Glomerular visceral epithelial cell (primary cell): ENCODE measurements at regions not wholly inside any gene's neighbourhood (a gene's known extent, or its start where the extent isn't known, plus 50 kb on each side); places are given as distances from the start of the nearest gene placed in this dataset.

ENCODE experiments used
- DNase-seq: peaks from one replicate; pipeline ENCODE4 v3.0.0-alpha.2; 2016; ENCODE audit errors: extremely low spot score

DNA sequence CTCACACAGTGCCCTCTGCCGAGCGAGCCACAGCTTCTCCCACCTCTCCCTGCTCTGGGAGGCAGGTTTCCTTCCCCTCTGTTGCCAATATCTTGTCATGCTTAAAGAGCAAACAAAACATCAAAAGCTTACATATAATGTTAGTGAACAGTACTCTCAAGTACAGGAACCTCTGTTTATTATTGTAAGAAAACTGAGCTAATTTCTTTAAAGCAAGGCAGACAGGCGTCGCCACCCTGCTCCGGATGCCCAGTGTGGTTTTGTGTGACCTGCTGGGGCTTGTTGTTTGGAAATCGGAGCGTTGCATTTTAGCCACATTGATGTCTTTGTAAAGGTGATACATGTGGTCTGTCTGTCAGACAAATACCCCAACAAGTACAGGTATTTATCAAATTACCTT lies 401.4 kb upstream of the IRX1 start:
- DNase-seq, result no peak

DNA sequence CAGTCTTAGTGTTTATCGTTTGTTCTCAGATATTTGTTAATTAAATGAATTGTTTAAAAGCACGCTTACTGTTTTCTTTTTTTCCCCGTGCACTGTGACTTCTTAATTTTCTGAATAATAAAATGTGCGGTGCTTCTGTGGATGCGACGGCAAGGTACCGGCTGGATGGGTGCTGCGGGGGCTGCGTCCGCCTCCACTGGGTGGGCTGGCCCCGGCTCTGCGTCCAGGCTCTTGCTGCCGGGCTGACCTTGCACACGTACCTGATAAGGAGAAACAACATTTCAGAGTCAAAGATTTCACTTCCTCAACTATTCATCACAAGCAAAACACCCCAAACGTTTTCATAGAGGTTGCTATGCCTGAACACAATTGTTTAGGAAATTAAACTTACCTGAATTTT lies 404.0 kb upstream of the IRX1 start:
- DNase-seq, result no peak

DNA sequence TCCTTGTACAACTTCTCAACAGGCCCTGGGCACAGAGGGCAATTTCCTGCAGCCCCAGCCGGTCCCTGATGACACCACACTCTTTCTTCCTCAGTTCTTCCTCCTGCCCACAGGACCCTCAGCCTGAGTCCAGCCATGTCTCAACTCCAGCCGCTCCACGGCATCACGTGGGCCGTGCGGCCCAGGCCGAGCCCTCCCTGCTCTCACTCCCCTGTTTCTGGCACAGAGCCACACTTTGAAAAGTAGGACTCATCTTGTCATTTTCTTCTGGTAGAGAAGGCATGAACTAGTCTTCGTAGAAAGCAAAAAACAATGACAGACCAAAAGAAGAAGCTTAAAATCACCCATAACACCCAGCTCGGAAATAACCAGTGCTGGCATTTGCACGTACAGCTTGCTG lies 404.7 kb upstream of the IRX1 start:
- DNase-seq, result no peak

DNA sequence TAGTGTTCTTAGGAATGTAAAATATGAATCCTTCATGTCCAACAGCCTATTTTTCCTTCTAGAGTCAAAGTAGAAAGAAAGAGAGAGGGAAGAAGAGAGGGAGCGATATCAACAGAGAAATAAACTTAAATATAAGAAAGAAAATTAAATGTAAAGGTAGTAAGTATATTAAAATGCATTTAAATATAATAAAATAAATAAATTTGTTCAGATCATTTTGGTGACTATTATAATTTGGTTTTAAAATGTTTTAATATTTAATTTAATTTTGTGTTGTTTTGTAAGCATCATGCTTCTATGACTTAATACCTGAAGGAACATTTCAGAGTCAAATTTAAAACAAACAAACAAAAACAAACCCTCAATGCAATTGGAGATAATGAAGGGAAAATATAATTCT lies 405.2 kb upstream of the IRX1 start:
- DNase-seq, result no peak

DNA sequence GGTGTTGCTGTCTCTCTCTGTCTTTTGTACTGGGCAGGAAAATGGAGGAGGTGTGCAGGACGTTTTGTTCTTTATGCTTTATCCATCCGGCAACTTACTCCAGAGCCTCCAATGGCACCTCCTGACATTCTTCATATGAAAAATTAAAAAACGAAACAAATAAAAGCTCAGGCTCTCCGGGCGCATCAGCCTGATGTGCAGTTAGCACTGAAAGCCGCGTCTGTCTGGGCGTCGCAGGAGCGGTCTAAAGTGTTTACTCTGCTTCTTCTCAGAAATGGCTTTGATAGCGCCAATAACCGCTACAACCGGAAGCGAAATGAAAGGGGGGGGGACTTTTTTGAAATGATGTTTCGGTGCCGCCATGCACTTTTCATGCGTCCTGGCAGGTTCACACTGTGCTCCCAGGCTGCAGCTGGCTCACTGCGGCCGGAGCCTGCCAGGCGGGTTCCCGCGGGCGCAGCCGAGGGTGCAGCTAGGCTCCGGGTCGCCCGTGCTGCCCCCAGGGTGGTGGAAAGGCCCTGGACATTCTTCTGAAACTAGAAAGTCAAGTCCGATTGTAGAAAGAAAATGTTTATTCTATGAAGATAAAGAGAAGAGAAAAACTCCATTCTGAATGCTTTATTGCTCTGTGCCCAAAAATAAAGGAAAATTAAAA lies 407.7 kb upstream of the IRX1 start:
- DNase-seq, result no peak

DNA sequence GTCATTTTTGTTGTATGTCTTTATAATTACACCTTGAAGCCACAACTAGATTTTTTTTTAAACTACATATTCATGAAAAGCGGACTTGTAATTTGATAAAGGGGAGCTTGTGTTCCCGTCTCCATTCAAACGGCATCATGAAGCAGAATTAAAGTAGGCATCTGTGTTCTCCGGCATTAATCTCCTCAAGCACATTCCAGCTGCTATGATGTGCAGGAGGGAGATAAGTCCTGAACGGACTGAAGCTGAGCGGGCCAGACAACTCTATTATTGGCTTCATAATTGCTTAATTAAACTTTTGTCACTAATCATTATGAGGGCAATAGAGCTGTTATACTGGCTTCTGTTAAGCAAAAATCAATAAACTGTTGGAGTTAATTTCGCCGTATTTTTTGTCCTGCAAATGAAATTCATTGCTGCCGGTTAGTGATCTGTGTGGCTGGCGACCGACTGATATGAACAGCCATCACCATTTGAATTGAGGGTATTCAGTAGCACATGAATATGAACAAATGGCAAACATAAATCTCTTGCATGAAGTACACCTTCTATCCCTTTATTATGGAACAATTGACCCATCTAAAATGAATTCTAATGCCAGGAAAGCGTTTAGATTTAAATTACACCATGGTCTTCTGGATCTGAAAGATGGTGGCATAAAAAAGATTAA lies 408.8 kb upstream of the IRX1 start:
- DNase-seq, result no peak

DNA sequence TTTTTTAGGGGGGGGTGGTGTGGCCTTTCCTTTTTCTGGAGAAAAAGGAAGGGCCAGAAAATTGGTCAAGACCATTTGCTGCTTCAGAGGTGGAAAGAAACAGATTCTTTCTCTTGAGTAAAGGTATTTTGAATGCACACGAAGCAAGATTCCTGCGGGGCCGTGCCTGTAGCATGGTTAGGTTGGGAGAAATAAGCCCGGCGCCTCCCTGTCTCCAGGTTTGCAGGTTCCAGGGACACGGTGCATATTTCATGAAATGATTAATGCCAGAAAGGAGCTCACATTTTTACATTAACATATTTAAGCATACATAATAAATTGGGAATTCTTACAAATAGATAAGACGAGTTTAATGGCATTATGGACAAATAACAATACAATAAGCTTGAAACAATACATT lies 409.5 kb upstream of the IRX1 start:
- DNase-seq, result no peak

DNA sequence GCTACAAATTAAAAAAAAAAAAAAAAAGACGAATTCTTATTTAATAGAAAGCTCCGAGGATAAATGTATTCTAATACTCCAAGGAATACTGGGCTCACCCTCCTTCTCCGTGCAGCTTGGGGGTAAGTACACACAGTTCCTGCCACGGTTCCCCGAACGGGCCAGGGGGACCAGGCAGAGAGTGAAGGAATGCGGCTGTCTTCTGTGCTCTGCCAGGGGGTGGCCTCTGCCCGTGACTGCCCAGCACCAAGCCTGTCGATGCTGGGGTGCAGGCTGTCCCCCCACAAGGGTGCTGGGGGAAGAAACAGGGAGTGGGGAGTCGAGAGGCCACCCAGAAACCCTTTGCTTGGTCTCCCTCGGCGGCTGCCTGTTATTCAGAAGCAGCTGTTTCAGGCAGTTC lies 410.1 kb upstream of the IRX1 start:
- no peak for DNase-seq

DNA sequence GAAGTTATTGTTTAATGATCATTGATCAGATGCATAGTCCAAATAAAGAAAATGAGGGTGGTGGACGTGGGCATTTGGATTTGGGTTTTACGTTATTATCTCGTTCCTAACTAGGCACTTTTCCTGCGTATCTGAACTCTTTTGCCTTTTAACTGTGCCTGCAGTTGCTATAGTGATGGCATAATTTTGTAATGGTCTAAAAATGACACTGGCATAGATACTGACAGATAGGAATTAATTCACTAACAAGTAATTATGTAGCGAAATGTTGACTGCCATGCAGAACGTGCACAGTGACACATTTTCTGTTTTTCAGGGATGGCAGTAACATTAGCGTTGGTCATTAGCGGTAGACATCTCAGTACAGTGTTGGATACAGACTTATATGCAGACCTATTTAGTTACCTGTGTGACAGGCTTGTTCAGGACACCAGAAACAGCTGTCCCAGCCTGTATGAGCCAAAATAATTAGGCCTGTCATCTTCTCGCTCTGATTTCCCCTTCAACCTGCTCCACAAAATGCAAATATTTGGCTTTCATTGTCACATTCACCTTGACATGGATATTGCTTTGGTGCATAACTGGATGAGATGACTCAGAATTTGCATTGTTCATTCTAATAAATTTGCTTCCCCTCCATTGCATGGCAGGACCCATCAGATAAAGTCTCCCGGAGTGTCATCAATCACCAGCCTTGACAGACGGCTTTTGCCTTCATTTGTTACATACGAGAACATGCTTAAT lies 413.3 kb upstream of the IRX1 start:
- DNase-seq, result no peak

DNA sequence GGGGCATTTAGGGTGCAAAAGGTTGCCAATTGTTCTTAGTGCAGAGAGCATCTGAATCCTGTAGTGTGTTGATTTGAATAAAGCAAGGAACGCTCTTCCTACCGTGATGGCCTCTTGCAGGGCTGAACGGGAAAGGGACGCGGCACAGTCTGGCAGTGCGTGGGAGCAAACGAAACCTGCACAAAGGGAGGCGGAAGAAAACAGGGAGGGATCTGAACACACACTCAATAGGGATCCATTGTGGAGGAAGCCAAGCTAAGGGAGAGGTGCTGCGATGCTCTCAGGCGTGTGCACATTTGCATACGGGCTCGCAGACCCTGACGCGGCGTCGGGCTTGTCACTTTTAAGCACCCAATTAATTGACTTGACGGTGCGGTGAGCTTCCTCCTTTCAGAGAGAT lies 414.0 kb upstream of the IRX1 start:
- DNase-seq, result no peak

DNA sequence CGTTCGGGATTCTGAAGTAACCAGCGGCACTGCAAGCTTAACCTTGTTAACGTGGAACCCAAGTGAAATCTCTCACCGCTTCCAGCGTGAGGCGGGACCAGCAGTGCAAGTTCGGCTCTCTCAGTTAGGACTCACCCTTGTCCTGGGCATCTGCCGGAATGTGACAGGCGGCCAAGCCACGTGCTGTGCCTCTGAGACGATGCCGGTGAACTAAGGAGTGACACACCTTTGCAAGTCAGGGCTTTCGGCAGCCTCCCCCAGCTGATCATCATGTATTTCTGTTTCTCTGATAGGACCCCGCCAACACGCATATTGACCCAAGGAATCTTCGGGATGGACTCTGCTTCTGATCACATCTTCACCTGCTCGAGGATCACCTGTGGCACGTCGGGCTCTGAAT lies 415.0 kb upstream of the IRX1 start:
- no peak for DNase-seq

DNA sequence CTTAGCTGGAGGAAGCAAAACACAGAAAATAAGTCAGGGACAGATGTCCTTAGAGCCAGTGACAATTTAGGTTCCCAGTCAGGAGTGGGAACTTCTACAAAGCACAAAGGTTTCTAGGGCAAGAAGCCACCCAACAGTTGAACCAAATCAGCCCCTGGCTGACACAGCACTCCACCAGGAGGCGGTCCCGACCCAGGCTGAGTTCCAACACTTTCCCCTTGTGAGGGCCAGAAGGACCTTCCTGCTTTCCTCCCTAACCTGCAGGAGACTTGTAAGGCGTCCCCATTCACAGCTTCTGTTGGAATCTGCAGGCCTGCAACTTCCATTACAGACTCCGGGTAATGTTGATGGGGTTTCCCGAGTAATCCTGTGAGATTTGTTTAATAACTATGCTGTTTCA lies 416.4 kb upstream of the IRX1 start:
- DNase-seq, result no peak

DNA sequence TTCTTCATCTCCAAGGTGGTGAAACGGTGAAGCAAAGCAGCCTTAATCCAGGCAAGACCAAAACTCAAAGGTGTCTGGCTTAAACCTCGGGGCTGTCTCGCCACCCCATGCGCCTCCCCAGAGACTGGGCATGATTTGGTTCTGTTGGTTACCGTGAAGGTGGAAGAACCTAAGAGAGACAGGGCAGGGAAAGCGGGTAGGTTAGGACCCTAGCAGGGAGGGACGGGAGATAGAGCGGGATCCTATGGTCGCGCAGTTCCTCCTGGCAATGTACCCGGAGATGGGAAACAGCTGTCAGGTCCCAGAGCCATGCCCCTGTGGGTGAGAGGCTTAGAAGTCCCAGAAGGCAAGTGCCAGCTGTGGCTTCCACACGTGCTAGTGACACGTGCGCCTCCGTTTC lies 418.3 kb upstream of the IRX1 start:
- no peak for DNase-seq

DNA sequence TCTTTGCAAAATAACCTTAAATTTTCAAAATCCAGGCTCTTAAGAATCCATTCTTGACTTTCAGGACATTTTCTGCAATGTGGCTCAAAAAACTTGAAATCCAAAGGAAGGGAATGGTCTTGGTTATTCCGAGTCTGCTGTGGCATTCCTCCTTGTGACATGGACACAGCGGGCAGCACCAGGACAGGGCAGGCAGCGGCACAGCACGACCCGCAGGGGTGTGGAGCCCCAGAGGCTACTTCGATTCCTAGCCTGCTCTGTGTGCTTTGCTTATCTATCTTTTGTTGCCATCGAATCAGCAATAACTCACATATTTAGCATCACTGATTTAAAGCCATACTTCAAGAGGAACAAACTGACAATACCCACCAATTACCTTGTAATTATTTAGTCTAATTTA lies 420.2 kb upstream of the IRX1 start:
- no peak for DNase-seq

DNA sequence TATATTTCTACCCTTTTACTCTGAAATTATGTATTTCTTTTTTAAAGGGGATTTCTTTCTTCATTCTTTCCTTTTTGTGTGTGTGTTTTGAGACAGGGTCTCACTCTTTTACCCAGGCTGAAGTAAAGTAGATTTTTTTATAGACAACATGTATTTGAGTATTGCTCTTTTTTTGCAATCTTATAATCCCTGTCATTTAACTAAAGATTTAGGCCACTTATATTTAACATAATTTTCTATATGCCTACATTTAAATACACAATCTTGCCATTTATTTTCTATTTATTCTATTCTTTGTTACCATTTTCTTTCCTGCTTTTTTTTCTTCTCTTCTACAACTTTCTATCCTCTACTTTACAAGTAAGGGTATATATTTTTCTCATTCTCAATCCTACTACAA lies 416.0 kb upstream of the IRX2 start:
- DNase-seq, result no peak

DNA sequence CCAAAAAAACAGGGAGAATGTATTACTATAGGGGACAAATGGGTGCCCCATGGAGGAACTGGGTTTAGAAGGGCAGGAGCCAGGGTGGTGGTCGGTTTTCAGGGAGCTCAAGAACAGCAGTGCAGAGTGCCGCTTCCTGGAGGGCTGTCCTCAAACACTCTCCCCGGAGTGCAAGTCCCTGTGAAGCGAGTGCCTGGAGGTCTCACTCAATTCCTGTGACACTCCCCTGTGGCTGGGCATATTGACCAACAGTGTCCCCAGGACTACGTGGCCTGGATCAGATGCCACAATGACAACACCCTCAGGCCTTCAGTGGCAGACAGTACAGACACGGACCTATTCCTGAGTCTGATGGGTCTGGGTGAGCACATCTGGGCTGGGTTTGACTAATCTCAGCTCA lies 412.1 kb upstream of the IRX2 start:
- DNase-seq, result no peak

DNA sequence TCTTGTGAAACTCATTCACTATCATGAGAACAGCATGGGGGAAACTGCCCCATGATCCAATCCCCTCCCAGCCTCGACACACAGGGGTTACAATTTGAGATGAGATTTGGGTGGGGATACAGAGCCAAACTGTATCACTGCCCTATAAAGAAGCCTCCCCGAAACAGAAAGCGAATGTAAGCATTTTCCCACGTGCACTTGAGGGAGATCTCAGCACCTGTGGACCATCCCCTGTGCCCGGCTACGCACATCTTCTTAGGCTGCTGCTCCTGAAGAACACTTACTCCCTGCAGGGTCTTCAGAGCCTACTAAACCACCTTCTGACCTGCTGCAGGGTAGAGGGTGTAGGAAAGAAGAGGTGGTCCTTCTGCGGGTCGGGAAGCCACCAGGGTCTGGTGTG lies 410.2 kb upstream of the IRX2 start:
- DNase-seq, result no peak

DNA sequence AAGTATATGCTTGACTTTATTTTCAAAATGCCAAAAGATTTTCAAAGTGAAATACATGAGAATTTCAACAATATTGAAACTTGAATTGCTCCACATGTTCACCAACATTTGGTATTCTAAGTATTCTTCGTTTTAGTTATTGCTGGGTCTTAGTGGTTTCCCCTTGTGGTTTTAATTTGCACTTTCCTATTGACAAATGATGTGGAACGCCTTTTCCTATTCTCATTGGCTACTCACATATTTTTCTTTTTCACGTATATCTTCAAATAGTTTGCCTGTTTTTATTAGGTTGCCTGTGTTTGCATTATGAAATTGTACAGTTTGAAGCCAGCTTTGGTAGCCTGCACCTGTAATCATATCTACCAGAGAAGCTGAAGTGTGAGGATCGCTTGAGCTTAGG lies 405.7 kb upstream of the IRX2 start:
- DNase-seq, result no peak

DNA sequence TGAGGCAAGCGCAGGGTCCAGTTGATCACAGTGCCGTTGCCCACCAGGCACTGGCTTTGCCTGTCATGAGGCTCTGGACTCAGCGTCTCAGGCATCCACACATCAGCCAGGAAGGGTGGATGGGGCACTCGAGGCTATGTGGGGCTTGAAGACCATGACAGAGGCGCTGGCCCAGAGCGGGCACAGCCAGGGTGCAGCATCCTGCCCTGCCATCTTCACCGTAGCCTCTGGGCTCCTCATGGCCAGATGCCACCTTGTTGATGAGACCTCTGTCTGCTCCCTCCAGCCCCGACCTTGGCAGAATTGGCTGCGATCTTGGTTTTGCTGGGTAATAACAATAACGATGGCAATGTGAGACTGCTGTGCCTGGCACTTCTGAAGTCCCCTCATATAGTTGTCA lies 404.2 kb upstream of the IRX2 start:
- no peak for DNase-seq

DNA sequence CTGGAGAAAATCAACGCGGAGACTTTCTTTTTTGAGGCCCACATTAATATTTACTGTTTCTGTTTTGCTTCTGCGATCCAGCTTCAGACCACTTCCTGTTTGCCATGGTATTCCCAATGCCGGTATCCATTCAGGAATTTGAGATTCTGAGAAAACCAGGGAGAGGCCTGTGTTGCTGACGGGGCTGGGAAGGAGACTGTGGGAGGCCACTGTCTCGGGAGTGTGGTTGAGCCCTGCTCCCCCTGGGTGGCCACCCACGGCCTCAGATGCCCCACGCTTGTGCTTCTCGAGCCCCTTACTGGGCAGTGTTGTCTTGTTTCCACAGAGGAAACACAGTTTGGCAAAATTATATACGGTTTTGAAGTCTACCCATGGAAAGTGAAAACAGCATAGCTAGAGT lies 403.6 kb upstream of the IRX2 start:
- DNase-seq, result no peak

DNA sequence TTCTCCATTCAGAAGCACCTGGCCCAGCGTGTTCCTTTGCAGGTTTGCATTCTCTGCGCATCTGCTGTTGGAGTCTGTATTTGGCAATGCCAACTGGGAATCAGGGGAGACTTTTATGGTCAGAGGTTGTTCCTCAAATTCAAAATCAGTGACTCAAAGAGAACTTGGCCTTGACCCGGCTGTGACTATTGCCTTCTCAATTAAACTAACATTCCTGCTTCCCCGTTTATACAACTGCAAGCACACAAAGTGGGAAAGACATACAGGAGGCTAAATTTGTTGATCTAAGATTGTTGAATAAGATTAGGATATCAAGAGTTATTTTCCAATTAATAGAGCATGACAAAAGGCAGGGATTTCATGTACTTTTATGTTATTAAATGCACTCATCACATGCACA lies 402.4 kb upstream of the IRX2 start:
- no peak for DNase-seq

DNA sequence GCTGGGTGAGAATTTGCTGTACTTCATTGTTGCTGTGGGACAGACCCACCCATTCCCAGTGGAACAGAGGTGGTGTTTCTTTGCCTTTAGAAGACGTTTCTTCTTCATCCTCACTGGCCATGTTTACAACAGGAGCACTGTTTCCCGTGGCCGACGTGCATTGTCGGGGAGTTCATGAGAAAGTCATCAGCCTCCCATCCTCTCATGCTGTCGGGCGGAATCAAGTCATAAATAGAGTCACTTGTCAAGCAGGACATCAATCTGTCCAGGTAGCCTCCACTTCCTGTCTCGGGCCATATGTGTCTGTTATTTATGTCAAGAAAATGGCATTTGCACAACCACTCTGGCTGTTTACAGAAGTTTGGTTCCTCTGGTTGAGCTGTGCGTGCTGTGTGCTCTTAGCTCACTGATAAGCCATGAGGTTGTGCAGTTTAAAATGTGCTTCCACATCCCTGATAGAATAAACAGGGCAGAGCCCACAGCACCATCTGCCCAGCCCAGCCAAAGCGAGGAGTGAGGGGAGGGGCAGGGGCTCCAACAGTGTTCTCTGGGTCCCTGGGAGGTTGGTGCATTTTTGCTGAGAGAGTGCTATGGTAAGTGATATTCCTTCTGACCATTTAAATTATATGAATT lies 401.9 kb upstream of the IRX2 start:
- DNase-seq, result no peak

DNA sequence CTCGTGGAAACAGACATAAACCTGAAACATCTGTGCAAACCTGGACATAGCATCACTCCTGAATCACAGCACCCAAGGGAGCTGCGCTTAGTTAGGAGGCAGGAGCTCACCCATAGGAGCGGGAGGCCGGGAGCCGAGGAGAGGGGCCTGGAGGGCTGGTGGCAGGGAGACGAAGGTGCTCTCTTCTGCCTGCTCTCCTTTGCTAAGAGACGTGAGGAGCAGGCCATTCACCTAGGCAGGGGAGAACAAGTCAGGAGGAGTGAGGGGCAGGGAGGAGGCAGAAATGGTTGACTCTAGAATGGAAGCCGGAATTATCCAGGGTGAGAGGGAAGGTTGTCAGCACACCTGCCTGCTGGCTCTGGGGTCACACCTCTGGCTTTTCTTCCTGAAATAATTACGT lies 398.4 kb upstream of the IRX2 start:
- DNase-seq, result no peak
